Mesothelial cell of epicardium (in vitro differentiated cells): ENCODE measurements at regions not wholly inside any gene's neighbourhood (a gene's known extent, or its start where the extent isn't known, plus 50 kb on each side); places are given as distances from the start of the nearest gene placed in this dataset.

Source experiments
- DNase-seq, 2 experiments: peaks; one replicate each; pipeline ENCODE4 v3.0.0; 2021; ENCODE audit warnings: low spot score in 2 of 2; ENCODE audit not compliant: unreplicated experiment in 2 of 2
- H3K27ac Mint-ChIP-seq: 2 replicates; pipeline ENCODE4 v1.8.0; 2021; ENCODE audit warnings: mixed read lengths
- H3K27me3 Mint-ChIP-seq: 2 replicates; pipeline ENCODE4 v1.8.0; 2021; ENCODE audit warnings: low read depth, mixed read lengths
- H3K36me3 Mint-ChIP-seq: 2 replicates; pipeline ENCODE4 v1.8.0; 2021; ENCODE audit warnings: mixed read lengths
- H3K4me1 Mint-ChIP-seq: 2 replicates; pipeline ENCODE4 v1.8.0; 2021; ENCODE audit warnings: mixed read lengths
- H3K4me3 Mint-ChIP-seq: 2 replicates; pipeline ENCODE4 v1.8.0; 2021; ENCODE audit warnings: mild to moderate bottlenecking, moderate library complexity, mixed read lengths
- H3K9me3 Mint-ChIP-seq: 2 replicates; pipeline ENCODE4 v1.8.0; 2021; ENCODE audit warnings: mixed read lengths
- CTCF ChIP-seq: fragments of 200-600 bp; sonication (generic); IDR thresholded peaks from one replicate; pipeline ENCODE4 v1.5.0; 2021; ENCODE audit warnings: antibody characterized with exemption; ENCODE audit not compliant: unreplicated experiment

- Mint-ChIP-seq H3K4me1 (peaks cover 33% of the 10 kb centered on the region), H3K4me3 (no peak overlapping the region), H3K9me3 (no peaks in the 10 kb centered on the region), H3K36me3 (no peaks in the 10 kb centered on the region), H3K27ac (no peak overlapping the region), H3K27me3 (no peaks in the 10 kb centered on the region)
- no peak for DNase-seq
- TF ChIP-seq CTCF = no peak
These were observed 65.4 kb downstream of the DACT1 start for GRCh38 chr14:58703161-58703506.

- H3K36me3 Mint-ChIP-seq = no peaks in the 10 kb centered on the region
- H3K27ac Mint-ChIP-seq = no peak overlapping the region
- H3K9me3 Mint-ChIP-seq = no peaks in the 10 kb centered on the region
- no peak for DNase-seq
- TF ChIP-seq CTCF = no peak
- H3K27me3 Mint-ChIP-seq = no peaks in the 10 kb centered on the region
- H3K4me1 Mint-ChIP-seq = peaks cover 26% of the 10 kb centered on the region
- no peak overlapping the region for H3K4me3 Mint-ChIP-seq
These were observed 67.3 kb downstream of the DACT1 start for GRCh38 chr14:58705066-58705465.

GRCh38 chr14:58707949-58708348 is 70.2 kb downstream of the DACT1 start:
- no peak for TF ChIP-seq CTCF
- Mint-ChIP-seq H3K9me3 (no peaks in the 10 kb centered on the region), H3K27me3 (no peaks in the 10 kb centered on the region), H3K4me3 (no peak overlapping the region), H3K27ac (no peak overlapping the region), H3K36me3 (no peaks in the 10 kb centered on the region), H3K4me1 (peaks cover 23% of the 10 kb centered on the region)
- no peak for DNase-seq

- DNase-seq = no peak
- Mint-ChIP-seq H3K4me3 (no peak overlapping the region), H3K4me1 (peaks cover 10% of the 10 kb centered on the region), H3K36me3 (no peaks in the 10 kb centered on the region), H3K9me3 (no peaks in the 10 kb centered on the region), H3K27me3 (no peaks in the 10 kb centered on the region), H3K27ac (no peak overlapping the region)
- no peak for TF ChIP-seq CTCF
These were observed 72.2 kb downstream of the DACT1 start for GRCh38 chr14:58709949-58710348.

GRCh38 chr14:58711382-58711781 is 73.6 kb downstream of the DACT1 start:
- DNase-seq = no peak
- no peak for TF ChIP-seq CTCF

GRCh38 chr14:58712357-58712756 is 74.6 kb downstream of the DACT1 start:
- H3K9me3 Mint-ChIP-seq = no peaks in the 10 kb centered on the region
- H3K27ac Mint-ChIP-seq = no peak overlapping the region
- DNase-seq = no peak
- peaks cover 16% of the 10 kb centered on the region for H3K4me1 Mint-ChIP-seq
- H3K4me3 Mint-ChIP-seq = no peak overlapping the region
- no peaks in the 10 kb centered on the region for H3K27me3 Mint-ChIP-seq
- TF ChIP-seq CTCF = no peak
- H3K36me3 Mint-ChIP-seq = no peaks in the 10 kb centered on the region

More at GRCh38 chr14:58711382-58711781, 73.6 kb downstream of the DACT1 start:
- no peaks in the 10 kb centered on the region for H3K27me3 Mint-ChIP-seq
- peaks cover 10% of the 10 kb centered on the region for H3K4me1 Mint-ChIP-seq
- no peaks in the 10 kb centered on the region for H3K9me3 Mint-ChIP-seq
- no peak overlapping the region for H3K4me3 Mint-ChIP-seq
- H3K36me3 Mint-ChIP-seq = no peaks in the 10 kb centered on the region
- no peak overlapping the region for H3K27ac Mint-ChIP-seq
